Right kidney (tissue), 1 donor: ENCODE measurements at regions not wholly inside any gene's neighbourhood (a gene's known extent, or its start where the extent isn't known, plus 50 kb on each side); places are given as distances from the start of the nearest gene placed in this dataset.

Experiments used
- DNase-seq: peaks from one replicate; pipeline ENCODE4 v3.0.0-alpha.2; 2016

- no peak for DNase-seq
Measured at GRCh38 chr3:127349501-127350171, 61.8 kb upstream of the PRR20G start.

DNA sequence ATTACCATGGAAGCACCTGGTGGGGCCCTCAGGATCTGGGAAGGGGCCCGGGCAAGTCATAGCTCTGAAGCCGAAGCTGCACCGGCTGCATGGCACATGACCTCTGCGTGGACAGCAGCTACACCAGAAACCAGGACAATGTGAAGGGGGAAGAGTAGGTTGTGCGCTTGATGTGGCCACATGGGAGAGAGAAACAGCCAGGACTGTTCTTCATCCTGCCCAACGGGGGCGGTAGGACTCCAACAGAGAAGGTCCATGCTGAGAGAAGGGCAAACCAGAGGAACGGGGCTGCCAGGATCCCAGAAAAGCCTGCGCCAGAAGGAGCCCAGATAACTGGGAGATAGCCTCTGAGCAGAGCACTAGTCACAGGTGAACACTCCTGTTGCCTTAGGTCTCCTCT is 54.9 kb upstream of the PRR20G start:
- DNase-seq, result no peak

DNA sequence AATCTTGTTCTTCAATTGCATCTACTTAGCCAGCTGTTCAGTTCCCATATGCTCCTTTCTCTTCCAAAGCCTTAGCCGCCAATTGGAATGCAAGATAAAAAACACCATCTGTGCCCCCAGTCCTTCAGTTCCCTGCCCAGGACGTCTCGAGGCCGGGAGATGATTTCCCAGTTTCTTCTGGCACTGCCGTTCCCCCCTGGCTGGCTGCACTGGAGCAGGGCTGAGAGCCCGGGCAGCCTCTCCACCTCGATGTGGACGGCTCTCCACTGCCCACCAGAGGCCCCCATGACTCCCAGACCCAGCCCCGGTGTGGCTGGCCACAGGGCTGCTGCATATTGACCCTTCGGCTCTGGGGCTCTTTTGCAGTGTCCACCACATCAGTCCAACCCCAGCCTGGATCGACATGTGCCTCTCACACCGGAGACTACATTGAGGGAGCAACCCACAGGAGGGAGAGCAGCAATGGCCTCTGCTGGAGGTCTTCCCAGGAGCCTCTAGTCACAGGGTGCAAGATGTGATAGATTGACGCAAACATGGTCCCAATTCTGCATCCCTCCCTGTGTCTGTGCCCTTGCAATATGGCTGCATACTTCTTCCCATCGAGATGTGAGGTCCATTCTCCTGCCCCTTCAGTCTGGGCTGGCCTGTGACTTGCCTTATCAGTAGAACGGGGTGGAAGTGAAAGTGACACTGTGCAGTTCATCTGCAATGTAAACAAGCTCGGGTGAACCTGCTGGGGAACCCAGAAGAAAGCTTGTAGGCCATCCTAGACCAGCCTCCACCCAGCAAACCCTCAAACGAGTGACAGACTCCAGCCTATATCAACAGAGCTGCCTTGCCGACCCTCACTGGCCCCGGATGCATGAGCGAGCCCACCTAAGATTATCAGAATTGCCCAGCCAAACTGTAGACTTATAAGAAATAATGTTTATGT is 52.3 kb upstream of the PRR20G start:
- DNase-seq, result no peak

GRCh38 chr3:127339016-127339415 is 51.2 kb upstream of the PRR20G start:
- no peak for DNase-seq

DNA sequence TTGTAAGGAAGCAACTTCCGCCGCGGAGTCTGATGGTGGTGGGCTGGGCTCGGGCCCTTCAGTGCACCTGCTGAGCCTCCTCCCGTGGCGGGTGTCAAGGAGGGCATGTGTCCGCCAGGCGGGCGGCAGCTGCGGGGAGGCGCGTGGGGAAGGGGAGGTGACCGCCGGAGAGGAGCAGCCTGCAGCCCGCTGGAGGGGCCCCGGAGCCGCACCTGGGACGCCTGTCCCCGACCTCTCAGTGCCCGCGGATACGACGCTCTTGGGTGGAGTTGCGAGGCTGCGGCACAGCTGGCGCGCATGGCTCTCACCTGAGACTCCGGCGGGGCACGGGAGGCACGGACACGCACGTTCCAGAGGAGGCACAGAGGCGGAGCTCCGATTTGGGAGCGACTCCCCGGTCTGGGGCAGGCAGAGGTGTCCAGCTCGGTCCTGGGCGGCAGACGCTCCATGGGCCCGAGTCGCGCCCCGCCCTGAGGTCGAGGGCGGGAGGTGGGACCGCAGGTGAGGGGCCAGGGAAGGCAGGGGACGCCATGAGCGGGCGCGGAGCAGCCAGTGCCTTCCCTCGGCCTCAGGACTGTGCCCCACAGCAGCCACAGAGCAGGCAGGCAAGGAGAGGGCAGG is 50.2 kb upstream of the PRR20G start:
- no peak for DNase-seq
